HG03103 (cell line): ENCODE measurements at regions not wholly inside any gene's neighbourhood (a gene's known extent, or its start where the extent isn't known, plus 50 kb on each side); places are given as distances from the start of the nearest gene placed in this dataset.

Source experiments
- ATAC-seq: cut with Tn5 transposase; IDR thresholded peaks from one replicate; pipeline ENCODE4 v1.9.1; 2021; ENCODE audit warnings: low read depth; ENCODE audit not compliant: unreplicated experiment

GRCh38 chr2:66382091-66382490 is 52.8 kb upstream of the MEIS1 start:
- ATAC-seq = no peak

- ATAC-seq = no peak
Observed at GRCh38 chr2:66379473-66379872, 55.5 kb upstream of the MEIS1 start.

- no peak for ATAC-seq
Observed at GRCh38 chr2:66377832-66378231, 57.1 kb upstream of the MEIS1 start.

- ATAC-seq = no peak
Observed at GRCh38 chr2:66370824-66371223, 64.1 kb upstream of the MEIS1 start.

GRCh38 chr2:66366619-66367018 is 68.3 kb upstream of the MEIS1 start:
- ATAC-seq = no peak

GRCh38 chr2:66364495-66365333 is 70.2 kb upstream of the MEIS1 start:
- no peak for ATAC-seq

- ATAC-seq = no peak
Observed at GRCh38 chr2:66362701-66363100, 72.2 kb upstream of the MEIS1 start.

GRCh38 chr2:66346231-66346664 is 88.7 kb upstream of the MEIS1 start:
- no peak for ATAC-seq

- ATAC-seq = no peak
Observed at GRCh38 chr2:66344087-66344663, 90.8 kb upstream of the MEIS1 start.

GRCh38 chr2:66343259-66343658 is 91.7 kb upstream of the MEIS1 start:
- ATAC-seq = no peak

- ATAC-seq = no peak
Observed at GRCh38 chr2:66340521-66340920, 94.4 kb upstream of the MEIS1 start.

- no peak for ATAC-seq
Observed at GRCh38 chr2:66334237-66335029, 100.5 kb upstream of the MEIS1 start.

- ATAC-seq = no peak
Observed at GRCh38 chr2:66331176-66331575, 103.7 kb upstream of the MEIS1 start.

- ATAC-seq = no peak
Observed at GRCh38 chr2:66329081-66329605, 105.8 kb upstream of the MEIS1 start.

GRCh38 chr2:66327066-66327740 is 107.7 kb upstream of the MEIS1 start:
- no peak for ATAC-seq

- ATAC-seq = no peak
Observed at GRCh38 chr2:66324909-66325528, 109.9 kb upstream of the MEIS1 start.

- no peak for ATAC-seq
Observed at GRCh38 chr2:66324356-66324755, 110.6 kb upstream of the MEIS1 start.

- ATAC-seq = no peak
Observed at GRCh38 chr2:66323406-66323805, 111.5 kb upstream of the MEIS1 start.

- ATAC-seq = no peak
Observed at GRCh38 chr2:66322506-66323260, 112.2 kb upstream of the MEIS1 start.
